GM19372 (cell line): ENCODE measurements at regions not wholly inside any gene's neighbourhood (a gene's known extent, or its start where the extent isn't known, plus 50 kb on each side); places are given as distances from the start of the nearest gene placed in this dataset.
"Not testable (repeated sequence)": the region's sequence is repeated elsewhere in the genome, so short reads cannot be mapped to it uniquely, and the experiment has no call there.

Experiments
- ATAC-seq: cut with Tn5 transposase; IDR thresholded peaks from one replicate; pipeline ENCODE4 v1.9.1; 2021; ENCODE audit warnings: mild to moderate bottlenecking, low read depth, moderate library complexity; ENCODE audit not compliant: unreplicated experiment

- not testable (repeated sequence) for ATAC-seq
Observed at GRCh38 chr7:156517858-156518257, 122.7 kb upstream of the RNF32 start.

- no peak for ATAC-seq
Observed at GRCh38 chr7:156516791-156517378, 123.7 kb upstream of the RNF32 start.

GRCh38 chr7:156515911-156516790, 124.4 kb upstream of the RNF32 start:
- ATAC-seq, result no peak

GRCh38 chr7:156514851-156515250, 125.7 kb upstream of the RNF32 start:
- no peak for ATAC-seq

DNA sequence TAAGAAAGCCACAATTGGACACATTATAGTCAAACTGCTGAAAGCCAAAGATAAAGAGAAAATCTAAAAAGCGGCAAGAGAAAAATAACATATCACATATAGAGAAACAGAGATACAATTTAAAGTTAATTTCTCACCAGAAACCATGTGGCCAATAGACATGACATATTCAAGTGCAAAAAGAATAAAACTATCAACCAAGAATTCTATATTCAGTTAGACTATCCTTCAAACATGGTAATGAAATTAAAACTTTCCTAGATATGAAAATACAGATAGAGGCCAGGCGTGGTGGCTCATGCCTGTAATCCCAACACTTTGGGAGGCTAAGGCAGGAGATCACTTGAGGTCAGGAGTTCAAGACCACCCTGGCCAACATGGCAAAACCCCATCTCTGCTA, 129.1 kb upstream of the RNF32 start:
- ATAC-seq, result no peak

DNA sequence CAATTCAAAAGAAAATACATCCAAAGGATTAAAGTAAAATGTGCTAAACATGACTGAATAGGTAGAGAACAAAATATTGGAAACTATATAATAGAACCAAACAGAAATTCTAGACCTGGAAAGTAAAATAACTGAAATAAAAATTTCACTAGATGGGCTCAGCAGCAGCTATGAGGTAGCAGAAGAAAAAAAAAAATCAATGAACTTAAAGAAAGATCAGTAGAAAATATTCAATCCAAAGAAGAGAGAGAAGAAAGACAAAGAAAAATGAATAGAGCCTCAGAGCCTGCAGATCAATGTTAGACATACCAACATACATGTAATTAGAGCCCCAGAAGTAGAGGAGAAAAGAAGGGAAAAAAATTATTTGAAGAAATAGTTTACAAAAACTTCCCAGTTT, 129.6 kb upstream of the RNF32 start:
- ATAC-seq, result no peak

DNA sequence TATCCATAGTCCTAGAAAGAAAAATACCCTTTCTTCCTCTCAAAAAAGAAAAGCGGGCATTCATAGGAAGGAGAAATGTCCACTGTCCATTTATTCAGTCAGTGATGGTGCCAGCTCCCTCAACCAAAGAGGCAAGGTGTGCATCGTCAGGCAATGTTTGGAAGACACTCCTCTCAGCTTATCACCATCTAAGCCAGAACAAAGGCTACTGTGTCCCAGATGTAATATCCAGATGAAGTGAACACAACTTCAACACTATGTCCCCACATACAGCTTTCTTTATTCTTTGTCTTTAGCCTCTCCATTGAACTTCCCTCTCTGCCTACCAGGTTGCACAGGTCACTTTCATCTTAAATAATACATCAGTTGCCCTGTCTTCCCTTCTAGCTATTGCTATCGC, 131.4 kb upstream of the RNF32 start:
- ATAC-seq, result no peak

- no peak for ATAC-seq
Observed at GRCh38 chr7:156505876-156506275, 134.7 kb upstream of the RNF32 start.

- no peak for ATAC-seq
Observed at GRCh38 chr7:156504687-156505545, 135.7 kb upstream of the RNF32 start.

DNA sequence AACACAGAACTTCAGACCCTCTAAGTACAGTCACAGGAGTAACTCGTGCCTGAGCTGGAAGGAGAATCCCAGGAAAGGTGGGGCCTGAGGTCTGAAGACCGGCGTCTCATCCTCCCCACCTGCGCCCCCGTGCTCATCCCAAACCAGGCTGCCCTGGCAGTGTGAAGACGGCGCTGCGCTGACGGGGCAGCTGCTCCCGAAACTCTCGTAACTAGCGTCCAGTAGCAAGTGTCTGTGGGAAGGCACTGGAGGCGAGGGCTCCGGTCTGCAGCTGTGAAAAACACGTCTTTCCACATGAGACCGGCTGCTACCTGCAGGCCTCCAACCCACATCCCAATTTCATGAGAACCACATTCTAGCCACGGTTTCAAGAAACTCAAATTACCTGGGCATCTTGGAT, 136.6 kb upstream of the RNF32 start:
- no peak for ATAC-seq

DNA sequence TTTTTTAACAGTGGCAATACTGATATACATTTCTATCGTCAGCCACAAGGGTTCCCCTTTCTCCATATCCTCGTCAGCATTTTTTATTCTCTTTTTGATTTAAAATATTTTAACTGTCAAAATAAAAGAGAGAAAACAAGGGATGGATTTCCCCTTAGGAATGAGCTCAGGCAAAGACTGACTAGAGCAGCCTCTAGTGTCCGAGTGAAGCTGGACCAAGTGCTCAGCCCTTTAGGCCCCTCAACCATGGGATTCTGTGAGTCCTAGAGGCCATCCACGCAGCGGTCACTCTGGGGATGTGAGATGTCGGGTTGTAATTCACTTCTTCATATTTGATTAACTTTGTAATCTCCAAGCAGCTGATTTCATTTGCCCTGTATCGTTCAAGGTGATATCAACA, 137.4 kb upstream of the RNF32 start:
- ATAC-seq, result no peak

DNA sequence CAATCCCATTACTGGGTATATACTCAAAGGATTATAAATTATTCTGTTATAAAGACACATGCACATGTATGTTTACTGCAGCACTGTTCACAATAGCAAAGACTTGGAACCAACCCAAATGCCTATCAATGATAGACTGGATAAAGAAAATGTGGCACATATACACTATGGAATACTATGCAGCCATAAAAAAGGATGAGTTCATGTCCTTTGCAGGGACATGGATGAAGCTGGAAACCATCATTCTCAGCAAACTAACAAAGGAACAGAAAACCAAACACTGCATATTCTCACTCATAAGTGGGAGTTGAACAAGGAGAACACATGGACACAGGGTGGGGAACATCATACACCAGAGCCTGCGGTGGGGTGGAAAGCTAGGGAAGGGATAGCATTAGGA, 138.8 kb upstream of the RNF32 start:
- ATAC-seq, result not testable (repeated sequence)

DNA sequence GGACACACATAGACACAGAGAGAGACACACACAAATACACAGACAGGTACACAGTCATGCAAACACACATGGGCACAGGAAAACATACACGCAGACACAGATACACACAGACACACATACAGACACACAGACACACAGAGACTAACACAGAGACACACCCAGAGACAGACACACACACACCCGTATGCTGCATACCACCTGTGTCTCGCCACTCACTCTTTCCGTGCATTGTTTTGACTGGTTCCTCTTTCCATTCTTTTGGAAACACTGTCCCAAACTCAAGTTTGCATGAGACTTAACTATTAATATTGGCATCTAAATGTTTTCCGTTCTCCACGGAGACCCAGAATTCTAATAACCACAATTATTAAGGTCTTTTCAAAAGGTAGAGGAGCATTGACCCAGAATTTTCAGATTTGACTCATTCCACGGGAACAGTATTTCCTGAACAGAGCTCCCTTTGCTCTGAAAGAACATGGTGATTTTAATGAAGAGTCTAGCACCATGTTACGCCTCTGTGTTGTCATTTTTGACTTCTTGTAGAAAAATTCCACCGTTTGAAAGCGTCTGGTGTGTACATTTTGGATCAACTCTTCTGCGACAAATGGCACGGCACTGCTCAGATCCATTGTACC, 141.2 kb upstream of the RNF32 start:
- ATAC-seq, result no peak

- no peak for ATAC-seq
Observed at GRCh38 chr7:156497776-156498509, 142.6 kb upstream of the RNF32 start.

GRCh38 chr7:156496865-156497264, 143.7 kb upstream of the RNF32 start:
- no peak for ATAC-seq

GRCh38 chr7:156496363-156496769, 144.2 kb upstream of the RNF32 start:
- no peak for ATAC-seq

DNA sequence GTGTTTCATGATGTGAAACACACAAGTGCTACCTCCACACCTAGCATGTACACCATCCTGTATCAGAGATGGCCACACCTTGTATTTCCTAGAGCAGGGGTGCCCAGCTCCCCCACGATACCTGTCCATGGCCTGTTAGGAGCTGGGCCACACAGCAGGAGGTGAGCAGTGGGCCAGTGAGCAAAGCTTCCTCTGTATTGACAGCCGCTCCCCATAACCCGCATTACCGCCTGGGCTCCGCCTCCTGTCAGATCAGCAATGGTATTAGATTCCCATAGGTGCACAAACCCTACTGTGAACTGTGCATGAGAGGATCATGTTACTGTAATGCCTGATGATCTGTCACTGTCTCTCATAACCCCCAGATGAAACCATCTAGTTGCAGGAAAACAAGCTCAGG, 145.6 kb upstream of the RNF32 start:
- ATAC-seq, result no peak

DNA sequence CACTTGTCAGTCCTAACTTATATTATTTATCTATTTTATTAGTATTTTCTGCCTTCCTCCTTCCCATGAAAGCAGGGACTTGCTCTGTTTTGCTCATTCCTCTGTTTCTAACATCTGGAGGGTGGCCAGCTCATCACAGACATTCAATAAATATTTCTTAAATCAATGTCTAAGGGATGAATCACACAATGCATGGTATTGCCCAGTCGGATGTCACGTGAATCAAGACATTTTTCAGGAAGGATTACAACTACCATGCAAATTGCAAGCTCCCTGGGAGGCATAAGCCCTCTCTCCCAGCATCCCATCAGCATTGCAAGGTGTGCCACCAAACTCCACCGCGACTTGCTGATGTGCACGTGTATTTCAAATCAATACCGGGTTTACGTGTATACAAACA, 146.6 kb upstream of the RNF32 start:
- ATAC-seq, result no peak

GRCh38 chr7:156492170-156492569, 148.4 kb upstream of the RNF32 start:
- no peak for ATAC-seq

DNA sequence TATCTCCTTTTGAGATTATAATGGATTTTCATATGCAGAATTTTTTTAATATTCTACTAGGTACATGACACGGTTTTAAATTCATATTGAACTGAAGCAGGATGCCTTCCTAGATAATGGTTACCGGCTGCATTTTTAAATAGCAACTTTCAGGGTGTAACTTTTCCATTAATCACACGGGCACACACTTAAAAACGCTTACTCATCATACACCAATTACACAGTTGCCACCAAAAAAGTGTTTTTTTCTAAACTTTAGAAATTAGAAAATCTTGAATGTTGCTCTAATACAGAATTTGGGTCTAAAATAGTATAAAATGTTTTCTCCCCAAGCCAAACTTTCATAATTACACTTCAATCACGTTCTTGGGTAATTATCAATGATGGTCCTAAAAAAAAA, 149.1 kb upstream of the RNF32 start:
- ATAC-seq, result no peak
